SU-DHL-6 (cell line): ENCODE measurements at regions not wholly inside any gene's neighbourhood (a gene's known extent, or its start where the extent isn't known, plus 50 kb on each side); places are given as distances from the start of the nearest gene placed in this dataset.

ENCODE experiments used
- CTCF ChIP-seq: fragments of 200-600 bp; sonication (generic); IDR thresholded peaks from one replicate; pipeline ENCODE4 v1.5.1; 2017; ENCODE audit warnings: antibody characterized with exemption, mild to moderate bottlenecking, low read length, moderate library complexity; ENCODE audit not compliant: insufficient read depth, poor library complexity, severe bottlenecking
- EZH2phosphoT487 ChIP-seq: fragments of 200-600 bp; sonication (generic), shearing (Covaris generic); conservative IDR thresholded peaks from 2 replicates; pipeline ENCODE4 v1.6.1; 2018; ENCODE audit warnings: mild to moderate bottlenecking, antibody characterized with exemption, low read length, moderate library complexity, mixed read lengths

- TF ChIP-seq CTCF (no peak), EZH2phosphoT487 (no peak)
These were observed 175.6 kb downstream of the SKIDA1 start for GRCh38 chr10:21349912-21350286.
